ENCODE measurements at regions not wholly inside any gene's neighbourhood (a gene's known extent, or its start where the extent isn't known, plus 50 kb on each side); places are given as distances from the start of the nearest gene placed in this dataset.
"Not testable (repeated sequence)": the region's sequence is repeated elsewhere in the genome, so short reads cannot be mapped to it uniquely, and the experiment has no call there.

GRCh38 chr3:151675858-151676615, 57.7 kb upstream of the AADACL2 start:
- no peaks in the 10 kb centered on the region for H3K9me3 ChIP-seq (ENCODE audit: low read length)
- no peaks in the 10 kb centered on the region for H3K36me3 ChIP-seq (ENCODE audit: insufficient read depth, low read length)
- H3K4me1 ChIP-seq (ENCODE audit: insufficient read depth, low read length), result no peaks in the 10 kb centered on the region
- H3K9ac ChIP-seq (ENCODE audit: low read length), result no peak overlapping the region
- no peak overlapping the region for H3K27ac ChIP-seq (ENCODE audit: low read depth, low read length)
- no peak overlapping the region for H3K4me3 ChIP-seq (ENCODE audit: low read depth in 1 of 2, low read length in 2 of 2)
- no peaks in the 10 kb centered on the region for H3K27me3 ChIP-seq (ENCODE audit: control insufficient read depth in 1 of 2, insufficient read depth in 2 of 2, low read length in 2 of 2)

- Histone ChIP-seq H3K9ac (ENCODE audit: low read length) (no peak overlapping the region), H3K9me3 (ENCODE audit: low read length) (no peaks in the 10 kb centered on the region), H3K27ac (ENCODE audit: low read depth, low read length) (no peak overlapping the region), H3K4me1 (ENCODE audit: insufficient read depth, low read length) (no peaks in the 10 kb centered on the region), H3K36me3 (ENCODE audit: insufficient read depth, low read length) (no peaks in the 10 kb centered on the region), H3K27me3 (ENCODE audit: control insufficient read depth in 1 of 2, insufficient read depth in 2 of 2, low read length in 2 of 2) (no peaks in the 10 kb centered on the region), H3K4me3 (ENCODE audit: low read depth in 1 of 2, low read length in 2 of 2) (no peak overlapping the region)
These were observed 59.8 kb upstream of the AADACL2 start for GRCh38 chr3:151673974-151674373.

- H3K27ac ChIP-seq (ENCODE audit: low read depth, low read length); H3K27me3 ChIP-seq (ENCODE audit: control insufficient read depth in 1 of 2, insufficient read depth in 2 of 2, low read length in 2 of 2); H3K9ac ChIP-seq (ENCODE audit: low read length); H3K9me3 ChIP-seq (ENCODE audit: low read length); H3K36me3 ChIP-seq (ENCODE audit: insufficient read depth, low read length); H3K4me3 ChIP-seq (ENCODE audit: low read depth in 1 of 2, low read length in 2 of 2); H3K4me1 ChIP-seq (ENCODE audit: insufficient read depth, low read length): not testable (repeated sequence)
These were observed 66.0 kb upstream of the AADACL2 start for GRCh38 chr3:151667762-151668161.

- Histone ChIP-seq H3K9ac (ENCODE audit: low read length) (no peak overlapping the region), H3K4me3 (ENCODE audit: low read depth in 1 of 2, low read length in 2 of 2) (no peak overlapping the region), H3K27ac (ENCODE audit: low read depth, low read length) (no peak overlapping the region), H3K4me1 (ENCODE audit: insufficient read depth, low read length) (no peaks in the 10 kb centered on the region), H3K36me3 (ENCODE audit: insufficient read depth, low read length) (no peaks in the 10 kb centered on the region), H3K27me3 (ENCODE audit: control insufficient read depth in 1 of 2, insufficient read depth in 2 of 2, low read length in 2 of 2) (no peaks in the 10 kb centered on the region), H3K9me3 (ENCODE audit: low read length) (no peaks in the 10 kb centered on the region)
These were observed 72.8 kb upstream of the AADACL2 start for GRCh38 chr3:151660885-151661284.

- H3K36me3 ChIP-seq (ENCODE audit: insufficient read depth, low read length), result no peaks in the 10 kb centered on the region
- no peaks in the 10 kb centered on the region for H3K27me3 ChIP-seq (ENCODE audit: control insufficient read depth in 1 of 2, insufficient read depth in 2 of 2, low read length in 2 of 2)
- no peak overlapping the region for H3K9ac ChIP-seq (ENCODE audit: low read length)
- H3K27ac ChIP-seq (ENCODE audit: low read depth, low read length), result no peak overlapping the region
- H3K9me3 ChIP-seq (ENCODE audit: low read length), result no peaks in the 10 kb centered on the region
- no peak overlapping the region for H3K4me3 ChIP-seq (ENCODE audit: low read depth in 1 of 2, low read length in 2 of 2)
- no peaks in the 10 kb centered on the region for H3K4me1 ChIP-seq (ENCODE audit: insufficient read depth, low read length)
These were observed 88.7 kb upstream of the AADACL2 start for GRCh38 chr3:151644986-151645385.

- no peaks in the 10 kb centered on the region for H3K27me3 ChIP-seq (ENCODE audit: control insufficient read depth in 1 of 2, insufficient read depth in 2 of 2, low read length in 2 of 2)
- no peak overlapping the region for H3K4me3 ChIP-seq (ENCODE audit: low read depth in 1 of 2, low read length in 2 of 2)
- no peaks in the 10 kb centered on the region for H3K9me3 ChIP-seq (ENCODE audit: low read length)
- no peaks in the 10 kb centered on the region for H3K4me1 ChIP-seq (ENCODE audit: insufficient read depth, low read length)
- no peak overlapping the region for H3K27ac ChIP-seq (ENCODE audit: low read depth, low read length)
- no peaks in the 10 kb centered on the region for H3K36me3 ChIP-seq (ENCODE audit: insufficient read depth, low read length)
- H3K9ac ChIP-seq (ENCODE audit: low read length), result no peak overlapping the region
These were observed 89.6 kb upstream of the AADACL2 start for GRCh38 chr3:151644020-151644620.

GRCh38 chr3:151639418-151639740, 94.3 kb upstream of the AADACL2 start:
- H3K27me3 ChIP-seq (ENCODE audit: control insufficient read depth in 1 of 2, insufficient read depth in 2 of 2, low read length in 2 of 2), result no peaks in the 10 kb centered on the region
- H3K27ac ChIP-seq (ENCODE audit: low read depth, low read length), result no peak overlapping the region
- H3K9ac ChIP-seq (ENCODE audit: low read length), result no peak overlapping the region
- no peaks in the 10 kb centered on the region for H3K9me3 ChIP-seq (ENCODE audit: low read length)
- H3K4me3 ChIP-seq (ENCODE audit: low read depth in 1 of 2, low read length in 2 of 2), result no peak overlapping the region
- H3K4me1 ChIP-seq (ENCODE audit: insufficient read depth, low read length), result no peaks in the 10 kb centered on the region
- no peaks in the 10 kb centered on the region for H3K36me3 ChIP-seq (ENCODE audit: insufficient read depth, low read length)

- Histone ChIP-seq H3K27ac (ENCODE audit: low read depth, low read length) (no peak overlapping the region), H3K4me1 (ENCODE audit: insufficient read depth, low read length) (no peaks in the 10 kb centered on the region), H3K9me3 (ENCODE audit: low read length) (no peaks in the 10 kb centered on the region), H3K27me3 (ENCODE audit: control insufficient read depth in 1 of 2, insufficient read depth in 2 of 2, low read length in 2 of 2) (no peaks in the 10 kb centered on the region), H3K36me3 (ENCODE audit: insufficient read depth, low read length) (no peaks in the 10 kb centered on the region), H3K4me3 (ENCODE audit: low read depth in 1 of 2, low read length in 2 of 2) (no peak overlapping the region), H3K9ac (ENCODE audit: low read length) (no peak overlapping the region)
These were observed 94.9 kb upstream of the AADACL2 start for GRCh38 chr3:151638555-151639417.

GRCh38 chr3:151635905-151636304, 97.8 kb upstream of the AADACL2 start:
- no peak overlapping the region for H3K4me3 ChIP-seq (ENCODE audit: low read depth in 1 of 2, low read length in 2 of 2)
- H3K9me3 ChIP-seq (ENCODE audit: low read length), result no peaks in the 10 kb centered on the region
- no peaks in the 10 kb centered on the region for H3K36me3 ChIP-seq (ENCODE audit: insufficient read depth, low read length)
- H3K4me1 ChIP-seq (ENCODE audit: insufficient read depth, low read length), result no peaks in the 10 kb centered on the region
- no peak overlapping the region for H3K9ac ChIP-seq (ENCODE audit: low read length)
- no peak overlapping the region for H3K27ac ChIP-seq (ENCODE audit: low read depth, low read length)
- no peaks in the 10 kb centered on the region for H3K27me3 ChIP-seq (ENCODE audit: control insufficient read depth in 1 of 2, insufficient read depth in 2 of 2, low read length in 2 of 2)

GRCh38 chr3:151631946-151632345, 101.8 kb upstream of the AADACL2 start:
- Histone ChIP-seq H3K4me1 (ENCODE audit: insufficient read depth, low read length) (no peaks in the 10 kb centered on the region), H3K4me3 (ENCODE audit: low read depth in 1 of 2, low read length in 2 of 2) (no peak overlapping the region), H3K9me3 (ENCODE audit: low read length) (no peaks in the 10 kb centered on the region), H3K27me3 (ENCODE audit: control insufficient read depth in 1 of 2, insufficient read depth in 2 of 2, low read length in 2 of 2) (no peaks in the 10 kb centered on the region), H3K27ac (ENCODE audit: low read depth, low read length) (no peak overlapping the region), H3K36me3 (ENCODE audit: insufficient read depth, low read length) (no peaks in the 10 kb centered on the region), H3K9ac (ENCODE audit: low read length) (no peak overlapping the region)

GRCh38 chr3:151630938-151631441, 102.7 kb upstream of the AADACL2 start:
- H3K27ac ChIP-seq (ENCODE audit: low read depth, low read length), result no peak overlapping the region
- H3K9ac ChIP-seq (ENCODE audit: low read length), result no peak overlapping the region
- no peaks in the 10 kb centered on the region for H3K9me3 ChIP-seq (ENCODE audit: low read length)
- H3K4me1 ChIP-seq (ENCODE audit: insufficient read depth, low read length), result no peaks in the 10 kb centered on the region
- no peaks in the 10 kb centered on the region for H3K27me3 ChIP-seq (ENCODE audit: control insufficient read depth in 1 of 2, insufficient read depth in 2 of 2, low read length in 2 of 2)
- H3K4me3 ChIP-seq (ENCODE audit: low read depth in 1 of 2, low read length in 2 of 2), result no peak overlapping the region
- H3K36me3 ChIP-seq (ENCODE audit: insufficient read depth, low read length), result no peaks in the 10 kb centered on the region

Data from muscle layer of colon (tissue), 2 donors.